Right lobe of liver (tissue), 4 donors: ENCODE measurements at regions not wholly inside any gene's neighbourhood (a gene's known extent, or its start where the extent isn't known, plus 50 kb on each side); places are given as distances from the start of the nearest gene placed in this dataset.

Experiments
- POLR2A ChIP-seq: fragments of 450-650 bp; IDR thresholded peaks from one replicate; pipeline ENCODE4 v1.6.1; 2017; ENCODE audit warnings: antibody characterized with exemption, mild to moderate bottlenecking
- TF ChIP-seq, protein P1 (sequence below), 4 donors: fragments of 200-600 bp in 3 of 4; fragments of 450-650 bp in 1 of 4; IDR thresholded peaks; one replicate each; pipeline versions ENCODE4 v1.5.1 to v1.8.0; 2016 to 2022; ENCODE audit warnings: antibody characterized with exemption in 4 of 4, mild to moderate bottlenecking in 2 of 4
- donor health status: DM: no; HTN: no; CAD: no.
- donor health status: DM: no; HTN: no; CAD: no.
- donor health status: DM: no; HTN: yes; CAD: no.

DNA sequence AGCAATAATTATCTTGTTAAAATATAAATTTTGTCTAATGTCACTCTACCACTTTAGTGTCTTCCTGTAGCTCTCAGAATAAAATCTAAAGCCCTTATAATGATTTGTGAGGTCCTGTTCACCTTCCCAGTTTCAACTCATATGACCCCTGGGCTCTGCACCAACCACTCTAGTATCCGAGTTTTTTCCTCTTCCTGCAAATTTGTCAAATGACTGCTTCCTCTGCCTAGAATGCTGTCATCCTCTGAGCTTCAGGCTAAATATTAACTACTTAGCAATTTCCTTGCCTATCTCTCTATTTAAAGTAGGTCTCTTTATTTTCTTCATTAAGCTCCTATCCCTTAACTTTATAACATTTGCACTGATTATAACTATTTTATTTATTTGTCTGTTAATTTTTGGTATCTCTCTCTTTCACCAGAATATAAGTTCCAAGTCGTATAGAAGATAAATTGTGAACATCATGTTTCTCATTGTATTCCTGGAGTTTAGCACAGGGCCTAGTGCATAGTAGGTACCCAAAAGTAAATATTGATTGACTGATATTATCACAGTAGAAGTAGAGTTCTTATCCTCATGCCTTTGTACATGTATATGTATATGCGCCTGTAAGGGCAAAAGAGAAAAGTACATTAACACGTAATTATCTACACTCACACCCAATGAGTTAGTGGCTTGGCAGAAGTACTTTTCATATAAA, 196.0 kb downstream of the BCAT1 start:
- TF ChIP-seq, protein P1, sequence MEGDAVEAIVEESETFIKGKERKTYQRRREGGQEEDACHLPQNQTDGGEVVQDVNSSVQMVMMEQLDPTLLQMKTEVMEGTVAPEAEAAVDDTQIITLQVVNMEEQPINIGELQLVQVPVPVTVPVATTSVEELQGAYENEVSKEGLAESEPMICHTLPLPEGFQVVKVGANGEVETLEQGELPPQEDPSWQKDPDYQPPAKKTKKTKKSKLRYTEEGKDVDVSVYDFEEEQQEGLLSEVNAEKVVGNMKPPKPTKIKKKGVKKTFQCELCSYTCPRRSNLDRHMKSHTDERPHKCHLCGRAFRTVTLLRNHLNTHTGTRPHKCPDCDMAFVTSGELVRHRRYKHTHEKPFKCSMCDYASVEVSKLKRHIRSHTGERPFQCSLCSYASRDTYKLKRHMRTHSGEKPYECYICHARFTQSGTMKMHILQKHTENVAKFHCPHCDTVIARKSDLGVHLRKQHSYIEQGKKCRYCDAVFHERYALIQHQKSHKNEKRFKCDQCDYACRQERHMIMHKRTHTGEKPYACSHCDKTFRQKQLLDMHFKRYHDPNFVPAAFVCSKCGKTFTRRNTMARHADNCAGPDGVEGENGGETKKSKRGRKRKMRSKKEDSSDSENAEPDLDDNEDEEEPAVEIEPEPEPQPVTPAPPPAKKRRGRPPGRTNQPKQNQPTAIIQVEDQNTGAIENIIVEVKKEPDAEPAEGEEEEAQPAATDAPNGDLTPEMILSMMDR (IDR thresholded peaks at IDR 0.05), result no peak
- TF ChIP-seq POLR2A, result no peak
